Activated T-helper 2 cell treated with anti-CD3 and anti-CD28 coated beads, Interferon-gamma antibody, Interleukin-2, Interleukin-4, amounts not matched to agents 10 μg/mL and 5 μg/mL and 100 μg/mL, durations not matched to agents 14 hours and 24 hours and 36 hours (primary cell): ENCODE measurements at regions not wholly inside any gene's neighbourhood (a gene's known extent, or its start where the extent isn't known, plus 50 kb on each side); places are given as distances from the start of the nearest gene placed in this dataset.
"Not testable (repeated sequence)": the region's sequence is repeated elsewhere in the genome, so short reads cannot be mapped to it uniquely, and the experiment has no call there.

Experiments used
- DNase-seq: peaks from one replicate; pipeline ENCODE4 v3.0.0; 2021; ENCODE audit warnings: low spot score
- H3K27ac Mint-ChIP-seq: one replicate; pipeline ENCODE4 v1.8.0; 2021; ENCODE audit warnings: mixed read lengths
- H3K27me3 Mint-ChIP-seq: one replicate; pipeline ENCODE4 v1.8.0; 2021; ENCODE audit warnings: low read depth, mixed read lengths
- H3K36me3 Mint-ChIP-seq: one replicate; pipeline ENCODE4 v1.8.0; 2021; ENCODE audit warnings: low read depth, mixed read lengths
- H3K4me1 Mint-ChIP-seq: one replicate; pipeline ENCODE4 v1.8.0; 2021; ENCODE audit warnings: low read depth, mixed read lengths
- H3K4me3 Mint-ChIP-seq: one replicate; pipeline ENCODE4 v1.8.0; 2021; ENCODE audit warnings: low read depth, mild to moderate bottlenecking, moderate library complexity, mixed read lengths
- H3K9me3 Mint-ChIP-seq: one replicate; pipeline ENCODE4 v1.8.0; 2021; ENCODE audit warnings: mixed read lengths
- intact Hi-C: fragments of 100-400 bp; cut with micrococcal nuclease; formaldehyde crosslinking; loops from one replicate; pipeline ENCODE4 v1.15.1; 2023

- Mint-ChIP-seq H3K27me3 (no peaks in the 10 kb centered on the region), H3K4me3 (no peak overlapping the region), H3K27ac (no peak overlapping the region), H3K9me3 (no peaks in the 10 kb centered on the region), H3K36me3 (no peaks in the 10 kb centered on the region), H3K4me1 (no peaks in the 10 kb centered on the region)
- no peak for DNase-seq
- intact Hi-C loops = no loop called here
Observed at GRCh38 chr3:159473206-159473605, 515.4 kb upstream of the IL12A start.

- Mint-ChIP-seq H3K36me3 (no peaks in the 10 kb centered on the region), H3K4me3 (no peak overlapping the region), H3K4me1 (no peaks in the 10 kb centered on the region), H3K27ac (no peak overlapping the region), H3K27me3 (no peaks in the 10 kb centered on the region), H3K9me3 (no peaks in the 10 kb centered on the region)
- intact Hi-C loops = no loop called here
- no peak for DNase-seq
Observed at GRCh38 chr3:159480046-159480445, 508.6 kb upstream of the IL12A start.

GRCh38 chr3:159482241-159482993 is 506.2 kb upstream of the IL12A start:
- H3K4me1 Mint-ChIP-seq = no peaks in the 10 kb centered on the region
- DNase-seq = no peak
- intact Hi-C loops = no loop called here
- H3K4me3 Mint-ChIP-seq = no peak overlapping the region
- no peaks in the 10 kb centered on the region for H3K27me3 Mint-ChIP-seq
- H3K9me3 Mint-ChIP-seq = no peaks in the 10 kb centered on the region
- H3K36me3 Mint-ChIP-seq = no peaks in the 10 kb centered on the region
- no peak overlapping the region for H3K27ac Mint-ChIP-seq

- Mint-ChIP-seq H3K4me1 (no peaks in the 10 kb centered on the region), H3K27me3 (no peaks in the 10 kb centered on the region), H3K36me3 (no peaks in the 10 kb centered on the region), H3K4me3 (no peak overlapping the region), H3K9me3 (no peaks in the 10 kb centered on the region), H3K27ac (no peak overlapping the region)
- DNase-seq = no peak
- intact Hi-C loops = no loop called here
Observed at GRCh38 chr3:159482994-159483367, 505.7 kb upstream of the IL12A start.

- DNase-seq = no peak
- Mint-ChIP-seq H3K27ac (no peak overlapping the region), H3K9me3 (no peaks in the 10 kb centered on the region), H3K4me1 (no peaks in the 10 kb centered on the region), H3K4me3 (no peak overlapping the region), H3K36me3 (no peaks in the 10 kb centered on the region), H3K27me3 (no peaks in the 10 kb centered on the region)
- intact Hi-C loops = no loop called here
Observed at GRCh38 chr3:159486580-159486979, 502.1 kb upstream of the IL12A start.

- no peaks in the 10 kb centered on the region for H3K27me3 Mint-ChIP-seq
- H3K36me3 Mint-ChIP-seq = no peaks in the 10 kb centered on the region
- no peak overlapping the region for H3K27ac Mint-ChIP-seq
- no peak for DNase-seq
- intact Hi-C loops = no loop called here
- no peak overlapping the region for H3K4me3 Mint-ChIP-seq
- H3K4me1 Mint-ChIP-seq = no peaks in the 10 kb centered on the region
- H3K9me3 Mint-ChIP-seq = no peaks in the 10 kb centered on the region
Observed at GRCh38 chr3:159487304-159487703, 501.3 kb upstream of the IL12A start.

- Mint-ChIP-seq H3K9me3 (no peaks in the 10 kb centered on the region), H3K4me3 (no peak overlapping the region), H3K27me3 (no peaks in the 10 kb centered on the region), H3K27ac (no peak overlapping the region), H3K36me3 (no peaks in the 10 kb centered on the region), H3K4me1 (no peaks in the 10 kb centered on the region)
- intact Hi-C loops = no loop called here
- no peak for DNase-seq
Observed at GRCh38 chr3:159488602-159489001, 500.0 kb upstream of the IL12A start.

- H3K27ac Mint-ChIP-seq = no peak overlapping the region
- H3K4me3 Mint-ChIP-seq = no peak overlapping the region
- no peak for DNase-seq
- H3K4me1 Mint-ChIP-seq = no peaks in the 10 kb centered on the region
- H3K9me3 Mint-ChIP-seq = no peaks in the 10 kb centered on the region
- intact Hi-C loops = no loop called here
- H3K36me3 Mint-ChIP-seq = no peaks in the 10 kb centered on the region
- H3K27me3 Mint-ChIP-seq = no peaks in the 10 kb centered on the region
Observed at GRCh38 chr3:159497361-159497760, 491.3 kb upstream of the IL12A start.

- H3K36me3 Mint-ChIP-seq = no peaks in the 10 kb centered on the region
- intact Hi-C loops = no loop called here
- H3K4me1 Mint-ChIP-seq = no peaks in the 10 kb centered on the region
Observed at GRCh38 chr3:159499031-159499793, 489.4 kb upstream of the IL12A start.

GRCh38 chr3:159501029-159501428 is 487.6 kb upstream of the IL12A start:
- no peak overlapping the region for H3K4me3 Mint-ChIP-seq
- intact Hi-C loops = no loop called here
- H3K27ac Mint-ChIP-seq = no peak overlapping the region
- no peak for DNase-seq
- H3K9me3 Mint-ChIP-seq = no peaks in the 10 kb centered on the region
- no peaks in the 10 kb centered on the region for H3K4me1 Mint-ChIP-seq
- no peaks in the 10 kb centered on the region for H3K27me3 Mint-ChIP-seq
- H3K36me3 Mint-ChIP-seq = no peaks in the 10 kb centered on the region

More at GRCh38 chr3:159499031-159499793, 489.4 kb upstream of the IL12A start:
- H3K9me3 Mint-ChIP-seq = no peaks in the 10 kb centered on the region
- no peak for DNase-seq
- H3K27me3 Mint-ChIP-seq = no peaks in the 10 kb centered on the region
- H3K4me3 Mint-ChIP-seq = no peak overlapping the region
- no peak overlapping the region for H3K27ac Mint-ChIP-seq

- Mint-ChIP-seq H3K27me3 (no peaks in the 10 kb centered on the region), H3K4me1 (no peaks in the 10 kb centered on the region), H3K36me3 (no peaks in the 10 kb centered on the region), H3K9me3 (no peaks in the 10 kb centered on the region), H3K27ac (no peak overlapping the region), H3K4me3 (no peak overlapping the region)
- DNase-seq = no peak
- intact Hi-C loops = no loop called here
Observed at GRCh38 chr3:159502986-159503385, 485.6 kb upstream of the IL12A start.

- H3K4me1 Mint-ChIP-seq, H3K36me3 Mint-ChIP-seq, H3K27me3 Mint-ChIP-seq, H3K9me3 Mint-ChIP-seq, H3K27ac Mint-ChIP-seq, intact Hi-C loops, H3K4me3 Mint-ChIP-seq, DNase-seq: not testable (repeated sequence)
Observed at GRCh38 chr3:159510988-159511387, 477.6 kb upstream of the IL12A start.

- no peak for DNase-seq
- Mint-ChIP-seq H3K4me3 (no peak overlapping the region), H3K36me3 (no peaks in the 10 kb centered on the region), H3K27ac (no peak overlapping the region), H3K4me1 (no peaks in the 10 kb centered on the region), H3K9me3 (no peaks in the 10 kb centered on the region), H3K27me3 (no peaks in the 10 kb centered on the region)
- intact Hi-C loops = no loop called here
Observed at GRCh38 chr3:159513444-159513843, 475.2 kb upstream of the IL12A start.
